DOHH2 (cell line): ENCODE measurements at regions not wholly inside any gene's neighbourhood (a gene's known extent, or its start where the extent isn't known, plus 50 kb on each side); places are given as distances from the start of the nearest gene placed in this dataset.

Experiments used
- H3F3A ChIP-seq: fragments of 200-600 bp; sonication (generic), shearing (Covaris generic); 2 replicates; pipeline ENCODE4 v1.6.0; 2016; ENCODE audit warnings: antibody characterized with exemption, mild to moderate bottlenecking; ENCODE audit not compliant: control insufficient read depth, insufficient read depth
- H3K27ac ChIP-seq: fragments of 200-600 bp; sonication (generic); 2 replicates; pipeline ENCODE4 v1.5.1; 2014; ENCODE audit warnings: low read depth, mild to moderate bottlenecking, low read length, moderate library complexity
- H3K27me3 ChIP-seq: fragments of 200-600 bp; sonication (generic); 2 replicates; pipeline ENCODE4 v1.6.1; 2014; ENCODE audit warnings: mild to moderate bottlenecking, low read length, mixed read lengths; ENCODE audit not compliant: control insufficient read depth
- H3K36me3 ChIP-seq: fragments of 200-600 bp; sonication (generic); 2 replicates; pipeline ENCODE4 v1.6.1; 2014; ENCODE audit warnings: mild to moderate bottlenecking, low read length, moderate library complexity, mixed read lengths; ENCODE audit not compliant: control insufficient read depth
- H3K4me1 ChIP-seq: fragments of 200-600 bp; sonication (generic); 2 replicates; pipeline ENCODE4 v1.6.1; 2014; ENCODE audit warnings: mild to moderate bottlenecking, low read length, mixed read lengths; ENCODE audit not compliant: control insufficient read depth
- H3K4me2 ChIP-seq: fragments of 200-600 bp; sonication (generic); 2 replicates; pipeline ENCODE4 v1.6.0; 2014; ENCODE audit warnings: mild to moderate bottlenecking, low read length, moderate library complexity
- H3K4me3 ChIP-seq: fragments of 200-600 bp; sonication (generic); 2 replicates; pipeline ENCODE4 v1.5.1; 2014; ENCODE audit warnings: mild to moderate bottlenecking, low read length, mixed read lengths
- H3K79me2 ChIP-seq: fragments of 200-600 bp; sonication (generic); 2 replicates; pipeline ENCODE4 v1.6.1; 2014; ENCODE audit warnings: mild to moderate bottlenecking, low read length, mixed read lengths; ENCODE audit not compliant: control insufficient read depth
- H3K9me2 ChIP-seq: fragments of 200-600 bp; sonication (generic); replicated peaks from 2 replicates; pipeline ENCODE4 v1.6.1; 2014; ENCODE audit warnings: mild to moderate bottlenecking, low read length, mixed read lengths; ENCODE audit not compliant: control insufficient read depth
- H3K9me3 ChIP-seq: fragments of 200-600 bp; sonication (generic); 2 replicates; pipeline ENCODE4 v1.6.1; 2014; ENCODE audit warnings: antibody characterized with exemption, low read length, mixed read lengths; ENCODE audit not compliant: control insufficient read depth, insufficient read depth
- H4K20me1 ChIP-seq: fragments of 200-600 bp; sonication (generic); 2 replicates; pipeline ENCODE4 v1.6.0; 2014; ENCODE audit warnings: low read depth, mild to moderate bottlenecking, antibody characterized with exemption, low read length, moderate library complexity; ENCODE audit not compliant: control insufficient read depth, insufficient read depth
- CTCF ChIP-seq: fragments of 200-600 bp; sonication (generic); IDR thresholded peaks from one replicate; pipeline ENCODE4 v1.5.1; 2014; ENCODE audit warnings: antibody characterized with exemption, mild to moderate bottlenecking, low read depth, low read length; ENCODE audit not compliant: poor library complexity, severe bottlenecking
- EZH2phosphoT487 ChIP-seq: fragments of 200-600 bp; sonication (generic); IDR thresholded peaks from 2 replicates; pipeline ENCODE4 v1.6.1; 2017; ENCODE audit warnings: borderline replicate concordance, mild to moderate bottlenecking, antibody characterized with exemption, low read length, moderate library complexity, mixed read lengths

- Histone ChIP-seq H3K27ac (no peak overlapping the region), H3K36me3 (no peaks in the 10 kb centered on the region), H3K4me2 (no peak overlapping the region), H3K4me1 (no peaks in the 10 kb centered on the region), H3K9me3 (no peaks in the 10 kb centered on the region), H3K9me2 (no peaks in the 10 kb centered on the region), H4K20me1 (no peaks in the 10 kb centered on the region), H3K79me2 (no peaks in the 10 kb centered on the region), H3F3A (no peaks in the 10 kb centered on the region), H3K27me3 (no peaks in the 10 kb centered on the region), H3K4me3 (no peak overlapping the region)
- no peak for TF ChIP-seq CTCF
- TF ChIP-seq EZH2phosphoT487: no peak
Measured at GRCh38 chr6:93823489-93823888, 404.1 kb upstream of the EPHA7 start.

GRCh38 chr6:93822434-93823265 lies 403.3 kb upstream of the EPHA7 start:
- H3K36me3 ChIP-seq: no peaks in the 10 kb centered on the region
- no peak overlapping the region for H3K4me2 ChIP-seq
- H3K27me3 ChIP-seq: no peaks in the 10 kb centered on the region
- H3K79me2 ChIP-seq: no peaks in the 10 kb centered on the region
- H3F3A ChIP-seq: no peaks in the 10 kb centered on the region
- H3K9me3 ChIP-seq: no peaks in the 10 kb centered on the region
- H3K9me2 ChIP-seq: no peaks in the 10 kb centered on the region
- no peaks in the 10 kb centered on the region for H4K20me1 ChIP-seq
- no peak for TF ChIP-seq CTCF
- no peak for TF ChIP-seq EZH2phosphoT487
- no peak overlapping the region for H3K4me3 ChIP-seq
- H3K27ac ChIP-seq: no peak overlapping the region
- no peaks in the 10 kb centered on the region for H3K4me1 ChIP-seq

- H3K9me2 ChIP-seq: no peaks in the 10 kb centered on the region
- no peaks in the 10 kb centered on the region for H3K27me3 ChIP-seq
- H3K4me2 ChIP-seq: no peak overlapping the region
- H3K4me3 ChIP-seq: no peak overlapping the region
- no peaks in the 10 kb centered on the region for H3K79me2 ChIP-seq
- no peak for TF ChIP-seq CTCF
- TF ChIP-seq EZH2phosphoT487: no peak
- no peaks in the 10 kb centered on the region for H4K20me1 ChIP-seq
- H3F3A ChIP-seq: no peaks in the 10 kb centered on the region
- H3K36me3 ChIP-seq: no peaks in the 10 kb centered on the region
- H3K27ac ChIP-seq: no peak overlapping the region
- H3K4me1 ChIP-seq: no peaks in the 10 kb centered on the region
- no peaks in the 10 kb centered on the region for H3K9me3 ChIP-seq
Measured at GRCh38 chr6:93821953-93822352, 402.6 kb upstream of the EPHA7 start.
